Activated naive CD8-positive, alpha-beta T cell treated with anti-CD3 and anti-CD28 coated beads for 36 hours (primary cell): ENCODE measurements at regions not wholly inside any gene's neighbourhood (a gene's known extent, or its start where the extent isn't known, plus 50 kb on each side); places are given as distances from the start of the nearest gene placed in this dataset.

ENCODE experiments used
- DNase-seq: peaks from one replicate; pipeline ENCODE4 v3.0.0; 2021
- H3K27ac Mint-ChIP-seq: one replicate; pipeline ENCODE4 v1.8.0; 2022; ENCODE audit warnings: mild to moderate bottlenecking, moderate library complexity, mixed read lengths
- H3K27me3 Mint-ChIP-seq: one replicate; pipeline ENCODE4 v1.8.0; 2022; ENCODE audit warnings: mild to moderate bottlenecking, mixed read lengths
- H3K36me3 Mint-ChIP-seq: one replicate; pipeline ENCODE4 v1.8.0; 2021; ENCODE audit warnings: mild to moderate bottlenecking, mixed read lengths
- H3K4me1 Mint-ChIP-seq: one replicate; pipeline ENCODE4 v1.8.0; 2021; ENCODE audit warnings: mixed read lengths
- H3K4me3 Mint-ChIP-seq: one replicate; pipeline ENCODE4 v1.8.0; 2022; ENCODE audit warnings: mild to moderate bottlenecking, moderate library complexity, mixed read lengths
- H3K9me3 Mint-ChIP-seq: one replicate; pipeline ENCODE4 v1.8.0; 2022; ENCODE audit warnings: mixed read lengths

DNA sequence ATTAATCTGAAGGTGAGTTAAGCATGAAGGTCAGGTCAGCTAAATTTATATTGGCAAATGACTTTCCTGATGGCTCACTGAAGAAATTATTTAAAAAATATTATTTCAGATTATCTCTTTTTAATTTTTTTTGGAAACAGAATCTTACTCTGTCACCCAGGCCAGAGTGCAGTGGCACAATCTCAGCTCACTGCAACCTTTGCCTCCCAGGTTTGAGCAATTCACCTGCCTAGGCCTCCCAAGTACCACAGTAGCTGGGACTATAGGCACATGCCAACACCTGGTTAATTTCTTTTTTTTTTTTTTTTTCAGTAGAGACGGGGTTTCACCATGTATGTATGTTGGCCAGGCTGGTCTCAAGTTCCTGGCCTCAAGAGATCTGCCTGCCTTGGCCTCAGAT lies 976.7 kb downstream of the TTLL7 start:
- DNase-seq: no peak
- no peak overlapping the region for H3K4me3 Mint-ChIP-seq
- H3K4me1 Mint-ChIP-seq: peaks cover 4% of the 10 kb centered on the region
- no peak overlapping the region for H3K27ac Mint-ChIP-seq
- H3K9me3 Mint-ChIP-seq: no peaks in the 10 kb centered on the region
- no peaks in the 10 kb centered on the region for H3K27me3 Mint-ChIP-seq
- H3K36me3 Mint-ChIP-seq: no peaks in the 10 kb centered on the region

DNA sequence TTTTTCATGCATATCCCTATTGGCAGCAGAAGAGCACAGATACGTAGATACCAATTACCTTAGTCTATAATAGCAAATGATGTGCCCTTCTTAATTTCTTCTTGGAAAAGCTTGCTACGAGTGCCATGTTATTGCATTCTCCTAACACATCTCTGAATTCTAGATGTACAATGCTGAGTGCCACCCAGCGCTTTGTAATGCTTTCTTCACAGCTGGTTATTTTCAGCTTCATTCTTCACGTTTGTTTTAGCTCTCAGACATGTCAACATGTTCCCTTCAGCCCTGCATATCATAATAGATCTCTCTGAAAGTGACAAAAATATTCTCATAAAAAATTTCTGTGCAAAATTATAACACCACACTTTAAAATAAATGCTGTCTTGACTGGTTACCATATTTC lies 981.2 kb downstream of the TTLL7 start:
- Mint-ChIP-seq H3K27me3 (no peaks in the 10 kb centered on the region), H3K36me3 (no peaks in the 10 kb centered on the region), H3K4me3 (no peak overlapping the region), H3K4me1 (no peaks in the 10 kb centered on the region), H3K27ac (no peak overlapping the region), H3K9me3 (no peaks in the 10 kb centered on the region)
- DNase-seq: no peak

DNA sequence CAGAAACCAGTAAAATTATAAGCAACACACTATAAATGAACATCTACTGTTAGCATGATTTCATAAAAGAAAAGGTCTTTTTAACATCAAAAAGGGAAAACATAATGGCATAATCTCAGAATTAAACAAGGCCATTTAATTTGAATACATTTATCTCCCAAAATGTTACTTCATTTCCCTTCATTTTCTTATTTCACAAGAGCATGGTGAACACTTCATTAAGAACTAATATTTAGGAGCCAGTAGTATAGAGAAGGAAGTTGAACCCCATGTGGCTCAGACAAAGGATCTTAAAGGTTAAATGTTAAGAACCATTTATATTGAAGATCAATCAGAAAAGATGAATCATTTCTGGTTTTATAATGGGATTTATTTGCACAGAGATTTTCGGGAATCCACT lies 981.7 kb downstream of the TTLL7 start:
- Mint-ChIP-seq H3K27ac (no peak overlapping the region), H3K27me3 (no peaks in the 10 kb centered on the region), H3K4me1 (no peaks in the 10 kb centered on the region), H3K36me3 (no peaks in the 10 kb centered on the region), H3K9me3 (no peaks in the 10 kb centered on the region), H3K4me3 (no peak overlapping the region)
- no peak for DNase-seq

DNA sequence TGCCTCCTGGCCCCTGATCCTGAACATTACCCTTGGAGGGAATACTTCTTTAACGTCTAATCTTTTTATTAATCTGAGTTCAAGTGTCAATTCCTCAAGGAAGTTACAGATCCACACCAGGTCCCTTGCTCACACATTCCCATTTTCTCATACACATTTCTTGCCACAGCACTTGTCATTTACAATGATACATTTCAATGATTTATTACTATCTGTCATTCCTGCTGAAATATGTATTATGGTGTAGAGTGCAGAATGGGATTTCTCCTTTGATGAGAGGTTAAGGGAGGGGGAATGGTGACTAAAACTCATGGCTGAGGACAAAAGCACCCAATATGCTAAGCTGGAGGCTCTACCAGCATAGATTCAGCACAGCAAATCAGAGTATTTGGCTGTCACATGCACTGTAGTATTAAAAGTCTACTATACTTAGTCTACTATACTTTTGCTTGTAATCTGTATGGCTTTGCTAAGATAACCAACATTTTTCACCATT lies 982.5 kb downstream of the TTLL7 start:
- Mint-ChIP-seq H3K27ac (no peak overlapping the region), H3K27me3 (peaks cover 3% of the 10 kb centered on the region), H3K4me1 (no peaks in the 10 kb centered on the region), H3K9me3 (no peaks in the 10 kb centered on the region), H3K4me3 (no peak overlapping the region), H3K36me3 (no peaks in the 10 kb centered on the region)
- no peak for DNase-seq

DNA sequence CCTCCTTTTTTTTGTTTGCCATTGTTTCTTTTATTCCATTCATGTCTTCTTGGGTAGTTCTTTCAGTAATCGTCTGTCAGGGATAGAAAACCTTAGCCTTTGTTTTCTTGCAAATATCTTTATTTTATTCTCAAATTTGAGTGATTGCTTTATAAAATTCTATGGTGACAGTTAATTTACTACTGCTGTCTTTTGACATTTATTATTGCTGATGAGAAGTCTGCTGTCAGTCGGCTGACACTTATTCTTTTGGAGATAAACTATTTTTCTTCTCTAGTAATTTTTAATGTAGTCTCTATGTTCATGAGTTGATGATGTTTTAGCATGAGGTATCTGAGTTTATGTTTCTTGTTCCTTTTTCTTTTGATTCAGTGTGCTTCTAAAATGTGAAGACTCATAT lies 983.8 kb downstream of the TTLL7 start:
- Mint-ChIP-seq H3K4me1 (no peaks in the 10 kb centered on the region), H3K27me3 (peaks cover 7% of the 10 kb centered on the region), H3K36me3 (no peaks in the 10 kb centered on the region), H3K4me3 (no peak overlapping the region), H3K9me3 (no peaks in the 10 kb centered on the region), H3K27ac (no peak overlapping the region)
- DNase-seq: no peak

DNA sequence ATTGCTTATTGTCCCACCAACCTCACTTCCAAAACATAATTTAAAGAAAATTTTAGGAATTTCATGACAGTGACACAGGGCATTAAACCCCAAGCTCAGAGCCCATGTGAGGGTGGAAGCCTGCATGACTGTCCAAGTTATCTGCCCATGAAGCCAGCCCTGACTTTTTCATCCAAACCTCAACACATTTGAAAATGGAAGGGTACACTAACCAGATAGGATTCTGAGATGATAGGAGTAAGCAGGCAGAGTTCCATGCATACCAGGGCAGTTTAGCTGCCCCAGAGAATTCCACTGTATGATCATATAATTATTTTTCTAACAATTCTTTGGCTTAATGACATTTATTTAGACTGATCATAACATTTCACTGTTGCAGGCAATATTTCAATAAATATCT lies 986.0 kb downstream of the TTLL7 start:
- Mint-ChIP-seq H3K27me3 (peaks cover 7% of the 10 kb centered on the region), H3K4me3 (no peak overlapping the region), H3K9me3 (no peaks in the 10 kb centered on the region), H3K36me3 (no peaks in the 10 kb centered on the region), H3K27ac (no peak overlapping the region), H3K4me1 (no peaks in the 10 kb centered on the region)
- DNase-seq: no peak

DNA sequence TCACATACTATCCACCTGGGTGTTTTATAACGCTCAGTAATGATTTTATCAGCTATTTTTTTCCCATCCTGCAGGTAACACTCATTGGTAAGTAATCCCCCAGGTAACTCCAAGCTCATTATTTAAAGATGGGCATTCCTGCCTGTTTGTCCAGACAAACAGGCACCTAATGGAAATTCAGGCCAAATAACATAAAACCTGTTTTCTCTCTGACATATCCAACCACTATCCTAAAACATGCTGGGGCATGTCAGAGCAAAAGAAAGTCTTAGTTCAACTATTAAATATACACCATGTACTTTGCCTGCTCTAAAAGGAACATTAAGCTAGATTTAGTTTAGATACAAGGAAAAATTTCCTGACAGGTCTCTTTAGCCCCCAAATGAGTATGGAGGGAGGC lies 987.7 kb downstream of the TTLL7 start:
- peaks cover 7% of the 10 kb centered on the region for H3K27me3 Mint-ChIP-seq
- H3K9me3 Mint-ChIP-seq: no peaks in the 10 kb centered on the region
- H3K4me3 Mint-ChIP-seq: no peak overlapping the region
- DNase-seq: no peak
- H3K27ac Mint-ChIP-seq: no peak overlapping the region
- no peaks in the 10 kb centered on the region for H3K4me1 Mint-ChIP-seq
- H3K36me3 Mint-ChIP-seq: no peaks in the 10 kb centered on the region

DNA sequence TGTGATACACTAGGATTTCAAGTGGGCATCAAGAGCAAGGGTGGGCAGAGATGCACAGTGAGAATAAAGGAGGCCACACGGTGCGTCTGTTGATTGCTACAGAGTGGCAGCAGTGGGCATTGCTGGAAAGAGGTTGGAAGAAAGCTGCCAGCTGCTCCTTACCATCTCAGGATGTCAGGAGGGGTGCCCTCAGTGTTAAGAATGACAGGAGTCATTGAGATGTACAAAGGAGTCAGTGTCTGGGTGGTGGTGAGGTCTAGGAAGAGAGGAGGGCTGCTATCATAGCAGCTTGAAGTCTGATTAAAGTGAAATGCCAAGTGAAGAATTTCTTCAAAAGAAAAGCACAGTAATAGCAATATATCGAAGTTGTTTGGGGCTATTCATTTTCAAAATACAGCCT lies 992.7 kb downstream of the TTLL7 start:
- Mint-ChIP-seq H3K4me3 (no peak overlapping the region), H3K36me3 (no peaks in the 10 kb centered on the region), H3K27ac (no peak overlapping the region), H3K4me1 (no peaks in the 10 kb centered on the region), H3K27me3 (peaks cover 4% of the 10 kb centered on the region), H3K9me3 (no peaks in the 10 kb centered on the region)
- DNase-seq: no peak

DNA sequence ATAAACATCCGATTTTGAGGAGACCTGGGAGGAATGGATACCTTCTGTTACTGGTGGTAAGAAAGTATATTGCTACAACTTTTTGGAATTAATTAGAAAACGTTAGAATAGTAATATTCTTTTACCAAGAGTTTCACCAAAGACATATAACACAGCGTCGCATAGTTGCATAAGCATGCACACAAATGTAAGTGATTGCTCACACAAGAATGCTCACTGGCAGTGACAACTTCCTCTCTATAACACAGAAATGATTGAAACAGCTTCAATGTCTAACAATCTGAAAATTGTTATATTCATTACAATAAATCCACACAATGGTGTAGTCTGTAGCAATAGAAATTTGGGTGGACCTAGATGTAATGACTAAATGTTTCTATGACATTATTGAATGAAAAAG lies 998.6 kb downstream of the TTLL7 start:
- no peak for DNase-seq
- Mint-ChIP-seq H3K36me3 (no peaks in the 10 kb centered on the region), H3K4me3 (no peak overlapping the region), H3K27me3 (peaks cover 5% of the 10 kb centered on the region), H3K9me3 (no peaks in the 10 kb centered on the region), H3K27ac (no peak overlapping the region), H3K4me1 (no peaks in the 10 kb centered on the region)

DNA sequence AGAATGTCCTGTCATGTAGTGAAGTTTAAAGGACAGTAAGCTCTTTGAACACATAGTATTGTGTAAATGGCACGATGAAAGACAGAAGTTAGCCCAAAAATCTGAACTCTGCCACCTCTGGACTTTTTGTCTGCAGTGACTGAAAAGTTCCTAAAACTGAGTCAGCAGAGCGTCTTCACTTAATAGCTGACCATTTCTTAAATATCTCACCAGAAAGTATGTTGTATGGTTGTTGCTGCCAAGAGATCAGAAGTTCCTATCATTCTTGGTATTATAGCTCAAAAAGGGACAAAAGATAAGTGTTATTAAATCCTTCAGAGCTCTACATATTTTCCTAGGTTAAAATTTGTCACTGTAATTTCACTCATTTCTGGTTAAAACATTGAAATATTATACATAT lies 1003.0 kb downstream of the TTLL7 start:
- Mint-ChIP-seq H3K4me1 (peaks cover 2% of the 10 kb centered on the region), H3K9me3 (peaks cover 5% of the 10 kb centered on the region), H3K27me3 (peaks cover 5% of the 10 kb centered on the region), H3K27ac (no peak overlapping the region), H3K36me3 (no peaks in the 10 kb centered on the region), H3K4me3 (no peak overlapping the region)
- no peak for DNase-seq

DNA sequence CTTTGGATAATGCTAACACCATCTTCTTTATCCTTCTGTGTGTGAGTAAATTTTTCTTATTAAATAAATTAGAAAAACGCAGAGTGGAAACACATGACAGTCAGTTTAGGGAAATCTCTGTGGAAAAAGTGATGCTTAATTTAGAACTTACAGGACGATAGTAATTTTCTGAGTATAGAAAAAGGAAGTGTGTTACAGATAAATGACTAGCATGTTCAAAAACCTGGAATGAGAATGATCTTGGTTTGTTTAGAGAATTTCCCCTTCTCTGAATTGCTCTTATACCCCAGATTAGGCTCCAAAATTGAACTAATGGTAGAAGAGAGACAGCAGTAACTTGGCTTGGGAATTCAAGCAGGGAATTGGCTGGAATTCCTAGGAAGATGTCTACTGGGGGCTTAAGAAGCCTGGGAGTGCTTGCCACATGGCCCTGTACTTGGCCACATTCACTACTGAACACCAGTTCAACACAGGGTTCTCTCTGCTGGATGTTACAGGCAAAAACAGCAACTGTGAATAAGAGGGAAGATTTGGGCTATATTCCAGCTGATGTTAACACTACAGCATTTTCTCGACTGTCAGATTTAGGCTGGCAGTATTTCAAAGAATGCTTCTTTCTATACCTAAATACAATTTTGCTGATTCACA lies 1004.2 kb downstream of the TTLL7 start:
- Mint-ChIP-seq H3K27me3 (peaks cover 5% of the 10 kb centered on the region), H3K9me3 (peaks cover 5% of the 10 kb centered on the region), H3K27ac (no peak overlapping the region)

DNA sequence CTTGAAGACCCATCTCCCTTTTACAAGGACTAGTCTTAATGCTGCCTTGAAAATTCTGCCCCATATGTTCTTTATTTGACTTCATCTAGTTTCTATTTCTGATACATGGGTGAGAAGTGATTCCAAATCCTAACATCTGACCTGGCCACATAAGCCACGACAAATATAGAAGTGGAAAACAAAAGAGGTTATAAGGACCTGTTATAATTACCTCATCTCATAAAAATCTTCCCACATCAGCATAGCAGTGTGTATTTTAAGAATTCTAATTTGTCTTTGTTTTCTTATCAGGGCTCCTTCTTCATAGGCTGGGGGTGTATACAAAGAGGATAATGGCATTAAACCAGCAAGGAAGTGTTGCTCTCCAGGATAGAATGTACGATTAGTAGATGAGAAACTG lies 1007.4 kb downstream of the TTLL7 start:
- no peaks in the 10 kb centered on the region for H3K36me3 Mint-ChIP-seq
- H3K4me3 Mint-ChIP-seq: no peak overlapping the region
- no peak overlapping the region for H3K27ac Mint-ChIP-seq
- peaks cover 5% of the 10 kb centered on the region for H3K9me3 Mint-ChIP-seq
- no peaks in the 10 kb centered on the region for H3K27me3 Mint-ChIP-seq
- peaks cover 2% of the 10 kb centered on the region for H3K4me1 Mint-ChIP-seq
- DNase-seq: no peak

More for the DNA sequence above, 1004.2 kb downstream of the TTLL7 start:
- Mint-ChIP-seq H3K4me3 (no peak overlapping the region), H3K36me3 (no peaks in the 10 kb centered on the region), H3K4me1 (peaks cover 2% of the 10 kb centered on the region)
- DNase-seq: no peak

DNA sequence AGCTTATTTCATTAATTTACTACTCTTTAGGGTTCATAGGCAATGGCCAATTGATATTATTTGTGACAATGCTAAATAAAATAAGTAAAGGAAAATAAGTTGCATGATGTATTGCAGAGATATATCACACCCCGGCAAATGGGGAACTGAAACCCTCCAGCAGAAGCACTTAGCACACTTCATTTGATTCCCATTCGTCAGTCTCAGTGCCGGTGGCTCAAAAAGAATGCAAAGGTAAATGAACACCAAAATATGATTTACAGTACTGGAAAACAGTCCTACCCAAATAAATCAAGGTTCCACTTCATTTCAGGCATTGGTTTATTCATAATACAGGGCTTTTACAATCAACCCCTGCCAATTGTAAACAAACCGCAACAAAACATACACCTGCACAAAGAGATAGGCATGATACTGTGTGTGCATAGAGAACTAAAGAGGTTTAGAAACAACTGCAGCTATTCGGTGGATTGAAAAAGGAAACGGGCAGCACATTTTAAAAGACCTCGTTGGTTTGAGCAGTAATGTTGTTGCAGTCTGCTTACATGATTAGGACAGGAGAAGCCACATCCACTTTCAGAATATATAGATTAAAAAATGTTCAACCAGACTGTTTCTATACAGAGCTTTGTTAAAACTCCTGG lies 1019.2 kb downstream of the TTLL7 start:
- Mint-ChIP-seq H3K4me3 (no peak overlapping the region), H3K27me3 (peaks cover 25% of the 10 kb centered on the region), H3K36me3 (no peaks in the 10 kb centered on the region), H3K27ac (no peak overlapping the region), H3K4me1 (peaks cover 4% of the 10 kb centered on the region), H3K9me3 (no peaks in the 10 kb centered on the region)
- DNase-seq: no peak

DNA sequence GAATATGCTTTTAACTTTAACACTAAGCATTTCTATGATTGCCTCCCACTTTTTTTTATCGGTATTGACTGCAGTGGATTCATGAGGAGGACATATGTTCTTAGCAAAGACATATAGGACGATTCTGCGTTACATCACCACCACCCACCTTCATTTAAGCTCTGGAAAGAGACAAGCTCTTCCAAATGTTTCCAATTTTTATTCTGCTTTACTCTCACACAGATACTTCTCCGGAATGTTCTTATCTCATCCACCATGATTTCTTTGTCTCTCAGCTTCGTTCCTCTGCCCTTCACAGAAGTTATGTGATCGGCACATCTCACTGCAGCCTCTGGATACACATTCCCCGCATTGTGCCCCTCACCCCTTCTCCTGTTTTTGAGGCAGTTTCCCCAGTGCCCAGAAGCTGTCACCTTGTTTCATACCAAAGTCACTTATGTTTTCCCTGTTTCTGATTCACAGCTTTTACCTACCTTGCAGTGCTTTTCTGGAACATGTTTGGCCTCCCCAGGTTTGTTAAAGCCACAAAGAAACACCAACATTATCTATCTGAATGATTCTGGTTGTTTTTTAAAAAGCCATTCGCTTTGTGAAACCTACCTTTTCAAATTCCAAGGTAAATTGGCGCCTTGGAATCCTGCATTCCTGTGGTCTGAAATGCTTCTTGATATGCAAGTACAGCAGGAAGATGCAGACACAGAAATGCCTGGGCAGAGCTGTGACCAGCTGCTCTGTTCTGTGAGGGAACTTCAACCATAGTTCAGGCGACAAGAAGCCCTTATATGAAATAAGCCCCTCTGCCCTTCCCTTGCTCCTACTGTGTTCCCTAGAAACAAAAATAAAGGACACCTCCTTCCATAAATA lies 1020.2 kb downstream of the TTLL7 start:
- no peak for DNase-seq
- H3K4me1 Mint-ChIP-seq: peaks cover 4% of the 10 kb centered on the region
- H3K9me3 Mint-ChIP-seq: no peaks in the 10 kb centered on the region
- no peaks in the 10 kb centered on the region for H3K36me3 Mint-ChIP-seq
- H3K27ac Mint-ChIP-seq: no peak overlapping the region
- peaks cover 25% of the 10 kb centered on the region for H3K27me3 Mint-ChIP-seq
- H3K4me3 Mint-ChIP-seq: no peak overlapping the region

DNA sequence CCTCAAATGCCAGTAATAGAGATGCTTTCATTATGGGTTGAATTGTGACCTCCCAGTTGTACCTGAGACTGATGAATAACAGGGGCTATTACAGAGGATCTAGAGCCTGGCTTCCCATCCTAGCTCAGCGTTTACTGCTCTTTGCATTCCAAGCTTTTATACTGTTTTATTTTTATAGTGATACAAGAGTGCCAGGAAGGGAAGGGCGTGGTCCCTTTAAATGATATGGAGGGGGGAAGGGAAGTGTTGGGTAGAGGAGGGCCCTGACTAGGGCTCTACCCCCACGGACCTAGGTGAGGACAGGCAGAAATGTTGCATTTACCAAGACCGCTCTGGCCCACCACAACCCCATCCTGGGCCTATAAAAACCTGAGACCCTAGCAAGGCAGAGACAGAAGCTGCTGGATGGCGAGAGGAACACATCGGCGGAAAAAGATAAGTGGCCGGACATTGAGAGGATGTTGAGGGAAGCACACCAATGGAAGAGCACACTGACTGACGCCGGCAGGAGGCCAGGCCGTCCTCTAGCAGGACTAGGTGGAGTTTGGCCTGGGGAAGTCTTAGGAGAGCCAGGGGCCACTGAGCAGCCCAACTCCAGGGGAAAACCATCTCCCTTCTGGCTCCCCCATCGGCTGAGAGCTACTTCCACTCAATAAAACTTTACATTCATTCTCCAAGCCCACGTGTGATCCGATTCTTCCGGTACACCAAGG lies 1025.9 kb downstream of the TTLL7 start:
- Mint-ChIP-seq H3K27ac (no peak overlapping the region), H3K9me3 (no peaks in the 10 kb centered on the region), H3K4me3 (no peak overlapping the region), H3K36me3 (no peaks in the 10 kb centered on the region), H3K27me3 (peaks cover under 1% of the 10 kb centered on the region), H3K4me1 (no peaks in the 10 kb centered on the region)
- no peak for DNase-seq
